IPS-20b (cell line): ENCODE measurements at regions not wholly inside any gene's neighbourhood (a gene's known extent, or its start where the extent isn't known, plus 50 kb on each side); places are given as distances from the start of the nearest gene placed in this dataset.

Source experiments
- H3K27ac ChIP-seq: one replicate; pipeline ENCODE4 v1.5.1; 2013; ENCODE audit warnings: low read length
- H3K27me3 ChIP-seq: 2 replicates; pipeline ENCODE4 v1.6.1; 2013; ENCODE audit warnings: mild to moderate bottlenecking, low read length, inconsistent platforms; ENCODE audit not compliant: insufficient read depth
- H3K36me3 ChIP-seq: 2 replicates; pipeline ENCODE4 v1.6.1; 2013; ENCODE audit warnings: low read depth, mild to moderate bottlenecking, inconsistent platforms, low read length, moderate library complexity; ENCODE audit not compliant: insufficient read depth
- H3K4me1 ChIP-seq: 2 replicates; pipeline ENCODE4 v1.6.1; 2013; ENCODE audit warnings: mild to moderate bottlenecking, control low read depth, inconsistent platforms, low read length, moderate library complexity; ENCODE audit not compliant: insufficient read depth
- H3K4me3 ChIP-seq: 2 replicates; pipeline ENCODE4 v1.5.1; 2013; ENCODE audit warnings: mild to moderate bottlenecking, low read length, inconsistent platforms
- H3K9ac ChIP-seq: 2 replicates; pipeline ENCODE4 v1.6.1; 2013; ENCODE audit warnings: low read depth, mild to moderate bottlenecking, inconsistent platforms, low read length, moderate library complexity
- H3K9me3 ChIP-seq: 2 replicates; pipeline ENCODE4 v1.6.1; 2013; ENCODE audit warnings: mild to moderate bottlenecking, low read depth, low read length, inconsistent platforms; ENCODE audit not compliant: insufficient read depth

- peak overlapping the region; percentile 77 for H3K27ac ChIP-seq
- H3K27me3 ChIP-seq = no peaks in the 10 kb centered on the region
- H3K36me3 ChIP-seq = peaks cover 14% of the 10 kb centered on the region; the same call in 1 of the 2 replicates
- H3K4me1 ChIP-seq = peaks cover 8% of the 10 kb centered on the region; the same call in 1 of the 2 replicates
- H3K9ac ChIP-seq = peak overlapping the region; percentile 45; the same call in 1 of the 2 replicates
- no peaks in the 10 kb centered on the region for H3K9me3 ChIP-seq
- no peak overlapping the region for H3K4me3 ChIP-seq
These were observed 115.7 kb downstream of the RFLNA start for GRCh38 chr12:124410354-124411175.

GRCh38 chr12:124408822-124409517, 114.1 kb downstream of the RFLNA start:
- Histone ChIP-seq H3K27me3 (no peaks in the 10 kb centered on the region), H3K27ac (no peak overlapping the region), H3K9me3 (no peaks in the 10 kb centered on the region), H3K36me3 (peaks cover 9% of the 10 kb centered on the region; the same call in 1 of the 2 replicates), H3K4me1 (peaks cover 16% of the 10 kb centered on the region; the same call in 1 of the 2 replicates), H3K9ac (no peak overlapping the region), H3K4me3 (no peak overlapping the region)

- no peak overlapping the region for H3K9ac ChIP-seq
- no peak overlapping the region for H3K27ac ChIP-seq
- H3K9me3 ChIP-seq = no peaks in the 10 kb centered on the region
- peaks cover 16% of the 10 kb centered on the region; the same call in 1 of the 2 replicates for H3K4me1 ChIP-seq
- no peaks in the 10 kb centered on the region for H3K27me3 ChIP-seq
- no peak overlapping the region for H3K4me3 ChIP-seq
- peaks cover 9% of the 10 kb centered on the region; the same call in 1 of the 2 replicates for H3K36me3 ChIP-seq
These were observed 112.2 kb downstream of the RFLNA start for GRCh38 chr12:124407074-124407473.

GRCh38 chr12:124406043-124406442, 111.2 kb downstream of the RFLNA start:
- no peak overlapping the region for H3K9ac ChIP-seq
- H3K4me1 ChIP-seq = peaks cover 13% of the 10 kb centered on the region; the same call in 1 of the 2 replicates
- no peak overlapping the region for H3K27ac ChIP-seq
- no peak overlapping the region for H3K4me3 ChIP-seq
- peaks cover 18% of the 10 kb centered on the region for H3K36me3 ChIP-seq
- H3K9me3 ChIP-seq = no peaks in the 10 kb centered on the region
- H3K27me3 ChIP-seq = no peaks in the 10 kb centered on the region

GRCh38 chr12:124405592-124405991, 110.7 kb downstream of the RFLNA start:
- H3K9ac ChIP-seq = no peak overlapping the region
- no peaks in the 10 kb centered on the region for H3K27me3 ChIP-seq
- no peak overlapping the region for H3K27ac ChIP-seq
- no peaks in the 10 kb centered on the region for H3K9me3 ChIP-seq
- peaks cover 9% of the 10 kb centered on the region; the same call in 1 of the 2 replicates for H3K4me1 ChIP-seq
- peaks cover 22% of the 10 kb centered on the region for H3K36me3 ChIP-seq
- no peak overlapping the region for H3K4me3 ChIP-seq

- peaks cover 26% of the 10 kb centered on the region for H3K36me3 ChIP-seq
These were observed 110.3 kb downstream of the RFLNA start for GRCh38 chr12:124405151-124405550.

GRCh38 chr12:124404162-124404784, 109.4 kb downstream of the RFLNA start:
- no peaks in the 10 kb centered on the region for H3K27me3 ChIP-seq
- peaks cover 31% of the 10 kb centered on the region for H3K36me3 ChIP-seq
- H3K9ac ChIP-seq = no peak overlapping the region
- no peak overlapping the region for H3K4me3 ChIP-seq
- H3K9me3 ChIP-seq = no peaks in the 10 kb centered on the region
- no peak overlapping the region for H3K27ac ChIP-seq
- H3K4me1 ChIP-seq = peaks cover 9% of the 10 kb centered on the region; the same call in 1 of the 2 replicates

More at GRCh38 chr12:124405151-124405550, 110.3 kb downstream of the RFLNA start:
- H3K27me3 ChIP-seq = no peaks in the 10 kb centered on the region
- H3K4me3 ChIP-seq = no peak overlapping the region
- no peaks in the 10 kb centered on the region for H3K9me3 ChIP-seq
- no peak overlapping the region for H3K9ac ChIP-seq
- peaks cover 9% of the 10 kb centered on the region; the same call in 1 of the 2 replicates for H3K4me1 ChIP-seq
- no peak overlapping the region for H3K27ac ChIP-seq

GRCh38 chr12:124403273-124403672, 108.4 kb downstream of the RFLNA start:
- no peaks in the 10 kb centered on the region for H3K9me3 ChIP-seq
- no peak overlapping the region for H3K27ac ChIP-seq
- no peaks in the 10 kb centered on the region for H3K27me3 ChIP-seq
- peaks cover 9% of the 10 kb centered on the region; the same call in 1 of the 2 replicates for H3K4me1 ChIP-seq
- no peak overlapping the region for H3K9ac ChIP-seq
- H3K4me3 ChIP-seq = no peak overlapping the region
- peaks cover 38% of the 10 kb centered on the region for H3K36me3 ChIP-seq

- H3K9me3 ChIP-seq = no peaks in the 10 kb centered on the region
- peaks cover 46% of the 10 kb centered on the region for H3K36me3 ChIP-seq
- H3K4me1 ChIP-seq = peaks cover 9% of the 10 kb centered on the region; the same call in 1 of the 2 replicates
- H3K9ac ChIP-seq = no peak overlapping the region; the same call in 1 of the 2 replicates
- no peak overlapping the region for H3K4me3 ChIP-seq
- H3K27ac ChIP-seq = no peak overlapping the region
- H3K27me3 ChIP-seq = no peaks in the 10 kb centered on the region
These were observed 107.6 kb downstream of the RFLNA start for GRCh38 chr12:124402248-124403066.

GRCh38 chr12:124401704-124402221, 106.9 kb downstream of the RFLNA start:
- Histone ChIP-seq H3K4me1 (peaks cover 9% of the 10 kb centered on the region; the same call in 1 of the 2 replicates), H3K27ac (no peak overlapping the region), H3K4me3 (no peak overlapping the region), H3K9me3 (no peaks in the 10 kb centered on the region), H3K9ac (no peak overlapping the region), H3K27me3 (no peaks in the 10 kb centered on the region), H3K36me3 (peaks cover 47% of the 10 kb centered on the region)
